ENCODE measurements at regions not wholly inside any gene's neighbourhood (a gene's known extent, or its start where the extent isn't known, plus 50 kb on each side); places are given as distances from the start of the nearest gene placed in this dataset.

DNA sequence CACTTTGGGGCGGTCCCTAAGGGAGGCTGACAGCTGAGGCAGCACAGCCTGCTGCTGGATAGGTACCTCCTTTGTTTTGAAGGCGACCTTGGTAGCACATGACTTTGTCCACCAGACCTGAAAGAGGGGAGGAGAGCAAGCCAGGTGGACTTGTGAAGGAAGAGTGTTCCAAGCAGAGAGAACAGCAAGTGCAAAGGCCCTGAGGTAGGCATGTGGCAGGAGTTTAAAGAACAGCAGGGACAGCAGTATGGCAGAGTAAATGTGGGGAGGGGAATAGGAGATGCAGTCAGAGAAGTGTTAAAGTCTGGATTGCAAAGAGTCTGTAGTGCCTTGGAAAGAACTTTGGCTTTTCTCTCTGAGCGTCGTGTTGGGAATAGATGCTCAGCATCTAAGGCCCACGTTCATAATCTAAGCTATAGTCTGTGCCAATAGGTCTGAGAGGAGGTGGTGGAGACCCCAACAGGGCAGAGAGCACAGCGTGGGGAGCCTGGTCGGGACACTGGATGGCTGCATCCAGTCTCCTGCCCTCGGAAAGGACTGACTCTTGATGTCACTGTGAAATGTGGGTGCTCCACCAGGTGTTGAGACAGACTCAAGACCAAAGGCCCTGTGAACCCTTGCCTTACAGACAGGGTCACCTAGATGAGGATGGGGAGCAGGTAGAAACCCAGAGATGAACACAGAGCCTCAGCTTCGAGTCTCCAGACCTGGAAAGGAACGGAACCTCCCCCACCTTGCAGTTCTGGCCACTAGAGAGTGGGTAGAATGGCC lies 242.1 kb upstream of the PWP1 start:
- CTCF ChIA-PET: no interaction called here
- Histone ChIP-seq H3K27ac (ENCODE audit: low read depth, low read length, poor library complexity, severe bottlenecking) (no peak overlapping the region), H3K36me3 (ENCODE audit: insufficient read depth, low read length, poor library complexity, severe bottlenecking) (no peaks in the 10 kb centered on the region), H3K4me3 (ENCODE audit: low read depth, low read length, poor library complexity, severe bottlenecking) (no peak overlapping the region), H3K9me3 (ENCODE audit: low read depth, low read length, poor library complexity, severe bottlenecking) (no peaks in the 10 kb centered on the region), H3K27me3 (replicated peaks; ENCODE audit: insufficient read depth, low read depth, low read length, poor library complexity) (no peaks in the 10 kb centered on the region), H3K4me1 (ENCODE audit: insufficient read depth, low read length, poor library complexity, severe bottlenecking) (peaks cover 18% of the 10 kb centered on the region)
- BruUV-seq (replicated peaks): no TSS peak
- POLR2A ChIA-PET (ENCODE audit: low non-redundant PET): interaction anchor here (0.6 kb wide), 1 partner anchor 1946 kb away, joined by 5 read pairs; no protein-coding TSS in a partner anchor
- DNase-seq (ENCODE audit: low spot score): no peak
- intact Hi-C loops (cut with micrococcal nuclease; ENCODE audit: unreplicated experiment): no loop called here
- TF ChIP-seq, protein P1, sequence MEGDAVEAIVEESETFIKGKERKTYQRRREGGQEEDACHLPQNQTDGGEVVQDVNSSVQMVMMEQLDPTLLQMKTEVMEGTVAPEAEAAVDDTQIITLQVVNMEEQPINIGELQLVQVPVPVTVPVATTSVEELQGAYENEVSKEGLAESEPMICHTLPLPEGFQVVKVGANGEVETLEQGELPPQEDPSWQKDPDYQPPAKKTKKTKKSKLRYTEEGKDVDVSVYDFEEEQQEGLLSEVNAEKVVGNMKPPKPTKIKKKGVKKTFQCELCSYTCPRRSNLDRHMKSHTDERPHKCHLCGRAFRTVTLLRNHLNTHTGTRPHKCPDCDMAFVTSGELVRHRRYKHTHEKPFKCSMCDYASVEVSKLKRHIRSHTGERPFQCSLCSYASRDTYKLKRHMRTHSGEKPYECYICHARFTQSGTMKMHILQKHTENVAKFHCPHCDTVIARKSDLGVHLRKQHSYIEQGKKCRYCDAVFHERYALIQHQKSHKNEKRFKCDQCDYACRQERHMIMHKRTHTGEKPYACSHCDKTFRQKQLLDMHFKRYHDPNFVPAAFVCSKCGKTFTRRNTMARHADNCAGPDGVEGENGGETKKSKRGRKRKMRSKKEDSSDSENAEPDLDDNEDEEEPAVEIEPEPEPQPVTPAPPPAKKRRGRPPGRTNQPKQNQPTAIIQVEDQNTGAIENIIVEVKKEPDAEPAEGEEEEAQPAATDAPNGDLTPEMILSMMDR (conservative IDR thresholded peaks at IDR 0.05; ENCODE audit: low read depth, low read length): no peak
- TF ChIP-seq EZH2 (IDR thresholded peaks at IDR 0.05; ENCODE audit: borderline replicate concordance, low read depth, low read length, poor library complexity, severe bottlenecking): no peak

DNA sequence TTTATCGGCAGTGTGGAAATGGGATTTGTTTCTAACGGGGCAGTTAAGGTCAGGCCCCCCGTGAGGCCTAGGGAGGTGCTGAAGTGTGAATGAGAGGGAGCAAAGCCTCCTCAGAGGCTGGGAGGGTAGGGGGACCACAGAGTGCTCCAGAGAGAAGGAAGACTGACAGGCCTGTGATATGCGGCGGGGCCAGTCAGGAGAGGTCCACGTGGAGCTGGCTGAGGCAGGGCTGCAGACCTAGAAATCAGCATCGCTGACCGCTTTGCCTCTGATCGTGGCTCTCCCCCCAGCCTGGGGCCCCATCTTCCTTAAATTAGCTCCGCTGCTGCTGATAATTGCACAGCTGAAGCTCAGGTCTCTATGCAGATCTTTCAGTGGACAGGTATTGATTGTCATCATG lies 240.8 kb upstream of the PWP1 start:
- CTCF ChIA-PET: no interaction called here
- no peak for DNase-seq (ENCODE audit: low spot score)
- intact Hi-C loops (cut with micrococcal nuclease; ENCODE audit: unreplicated experiment): no loop called here
- Histone ChIP-seq H3K4me3 (ENCODE audit: low read depth, low read length, poor library complexity, severe bottlenecking) (no peak overlapping the region), H3K27me3 (replicated peaks; ENCODE audit: insufficient read depth, low read depth, low read length, poor library complexity) (no peaks in the 10 kb centered on the region), H3K9me3 (ENCODE audit: low read depth, low read length, poor library complexity, severe bottlenecking) (no peaks in the 10 kb centered on the region), H3K36me3 (ENCODE audit: insufficient read depth, low read length, poor library complexity, severe bottlenecking) (no peaks in the 10 kb centered on the region), H3K4me1 (ENCODE audit: insufficient read depth, low read length, poor library complexity, severe bottlenecking) (peaks cover 18% of the 10 kb centered on the region), H3K27ac (ENCODE audit: low read depth, low read length, poor library complexity, severe bottlenecking) (no peak overlapping the region)
- POLR2A ChIA-PET (ENCODE audit: low non-redundant PET): no interaction called here
- no TSS peak for BruUV-seq (replicated peaks)
- no peak for TF ChIP-seq EZH2 (IDR thresholded peaks at IDR 0.05; ENCODE audit: borderline replicate concordance, low read depth, low read length, poor library complexity, severe bottlenecking)
- TF ChIP-seq, protein P1 (conservative IDR thresholded peaks at IDR 0.05; ENCODE audit: low read depth, low read length): no peak

DNA sequence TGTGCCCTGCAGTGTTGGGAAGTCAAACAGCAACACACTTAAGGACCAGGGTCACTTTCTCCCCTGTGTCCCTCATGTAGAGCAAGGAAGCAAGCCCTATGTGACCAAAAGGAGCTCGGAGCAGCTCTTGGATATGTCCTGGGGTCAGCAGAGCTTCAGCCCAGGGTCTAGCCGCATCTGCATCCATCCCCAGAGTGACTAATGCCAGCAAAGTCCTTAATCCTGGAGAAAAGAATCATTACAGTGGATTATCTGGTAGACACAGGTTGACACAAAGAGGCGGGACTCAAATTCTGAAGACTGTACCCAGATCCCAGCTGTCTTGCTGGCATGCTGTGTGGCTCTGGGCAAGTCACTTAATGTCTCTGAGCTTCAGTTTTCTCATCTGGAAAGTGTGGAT lies 239.1 kb upstream of the PWP1 start:
- H3K9me3 ChIP-seq (ENCODE audit: low read depth, low read length, poor library complexity, severe bottlenecking): no peaks in the 10 kb centered on the region
- no peak overlapping the region for H3K4me3 ChIP-seq (ENCODE audit: low read depth, low read length, poor library complexity, severe bottlenecking)
- H3K4me1 ChIP-seq (ENCODE audit: insufficient read depth, low read length, poor library complexity, severe bottlenecking): peaks cover 17% of the 10 kb centered on the region
- H3K36me3 ChIP-seq (ENCODE audit: insufficient read depth, low read length, poor library complexity, severe bottlenecking): no peaks in the 10 kb centered on the region
- H3K27me3 ChIP-seq (replicated peaks; ENCODE audit: insufficient read depth, low read depth, low read length, poor library complexity): no peaks in the 10 kb centered on the region
- TF ChIP-seq, protein P1 (conservative IDR thresholded peaks at IDR 0.05; ENCODE audit: low read depth, low read length): no peak
- TF ChIP-seq EZH2 (IDR thresholded peaks at IDR 0.05; ENCODE audit: borderline replicate concordance, low read depth, low read length, poor library complexity, severe bottlenecking): no peak
- ChIA-PET POLR2A (ENCODE audit: low non-redundant PET) (no interaction called here), CTCF (no interaction called here)
- no peak for DNase-seq (ENCODE audit: low spot score)
- H3K27ac ChIP-seq (ENCODE audit: low read depth, low read length, poor library complexity, severe bottlenecking): no peak overlapping the region
- no TSS peak for BruUV-seq (replicated peaks)
- intact Hi-C loops (cut with micrococcal nuclease; ENCODE audit: unreplicated experiment): no loop called here
